Keratinocyte (primary cell): ENCODE measurements at regions not wholly inside any gene's neighbourhood (a gene's known extent, or its start where the extent isn't known, plus 50 kb on each side); places are given as distances from the start of the nearest gene placed in this dataset.
A peak's percentile ranks its signal among the peaks of the same experiment; 100 is the strongest.

Experiments
- DNase-seq: peaks from one replicate; pipeline ENCODE4 v3.0.0-alpha.2; 2011; ENCODE audit warnings: low read depth, missing footprints, low spot score
- FAIRE-seq: peaks from 2 replicates; lab custom pipeline; 2011; peaks lifted over from hg19 to GRCh38; lab: Jason Lieb, UNC
- H2AFZ ChIP-seq: 2 replicates; pipeline ENCODE4 v1.6.0; 2012; ENCODE audit warnings: low read length, control low read depth, inconsistent platforms; ENCODE audit not compliant: control insufficient read depth
- H3K27ac ChIP-seq: 2 replicates; pipeline ENCODE4 v1.5.1; 2011; ENCODE audit warnings: low read length; ENCODE audit not compliant: control insufficient read depth, insufficient read depth
- H3K27me3 ChIP-seq: 3 replicates; pipeline ENCODE4 v1.6.0; 2011; ENCODE audit warnings: low read length; ENCODE audit not compliant: control insufficient read depth, insufficient read depth; ENCODE audit errors: extremely low read depth
- H3K36me3 ChIP-seq, 2 experiments: 2 replicates in 1 of 2; 3 replicates in 1 of 2; pipeline ENCODE4 v1.5.1; 2011; ENCODE audit warnings: low read length in 2 of 2, mild to moderate bottlenecking in 1 of 2; ENCODE audit not compliant: control insufficient read depth in 2 of 2, insufficient read depth in 2 of 2; ENCODE audit errors: extremely low read depth in 1 of 2
- H3K4me1 ChIP-seq: 3 replicates; pipeline ENCODE4 v1.5.1; 2011; ENCODE audit warnings: low read length; ENCODE audit not compliant: control insufficient read depth, insufficient read depth; ENCODE audit errors: extremely low read depth
- H3K4me2 ChIP-seq: 3 replicates; pipeline ENCODE4 v1.6.0; 2011; ENCODE audit warnings: low read depth, low read length; ENCODE audit not compliant: control insufficient read depth, insufficient read depth; ENCODE audit errors: extremely low read depth
- H3K4me3 ChIP-seq, 3 experiments: fragments of 200-600 bp in 1 of 3; sonication (generic) in 1 of 3; 2 replicates in 2 of 3; 3 replicates in 1 of 3; pipeline ENCODE4 v1.5.1; 2011 to 2016; ENCODE audit warnings: low read length in 3 of 3, mild to moderate bottlenecking in 3 of 3, control low read depth in 2 of 3, inconsistent platforms in 1 of 3, low read depth in 1 of 3, mixed read lengths in 1 of 3, mixed run types in 1 of 3, moderate library complexity in 1 of 3; ENCODE audit not compliant: control insufficient read depth in 2 of 3, insufficient read depth in 2 of 3; ENCODE audit errors: extremely low read depth in 1 of 3
- H3K79me2 ChIP-seq: 2 replicates; pipeline ENCODE4 v1.6.0; 2012; ENCODE audit warnings: low read length; ENCODE audit not compliant: control insufficient read depth, insufficient read depth
- H3K9ac ChIP-seq: 3 replicates; pipeline ENCODE4 v1.6.0; 2011; ENCODE audit warnings: low read length; ENCODE audit not compliant: control insufficient read depth, insufficient read depth; ENCODE audit errors: extremely low read depth
- H3K9me1 ChIP-seq: 3 replicates; pipeline ENCODE4 v1.6.0; 2011; ENCODE audit warnings: low read length; ENCODE audit not compliant: control insufficient read depth, insufficient read depth; ENCODE audit errors: extremely low read depth
- H3K9me3 ChIP-seq: 2 replicates; pipeline ENCODE4 v1.5.1; 2012; ENCODE audit warnings: low read depth, low read length; ENCODE audit not compliant: control insufficient read depth
- H4K20me1 ChIP-seq: 3 replicates; pipeline ENCODE4 v1.6.0; 2011; ENCODE audit warnings: low read length; ENCODE audit not compliant: control insufficient read depth, insufficient read depth; ENCODE audit errors: extremely low read depth
- EZH2 ChIP-seq: IDR thresholded peaks from one replicate; pipeline ENCODE4 v1.6.1; 2012; ENCODE audit warnings: inconsistent platforms, mild to moderate bottlenecking, low read length, moderate library complexity
- dilution Hi-C: fragments of 300-500 bp; cut with MboI; formaldehyde crosslinking; loops from one replicate; pipeline ENCODE4 v1.7.0; 2020; ENCODE audit warnings: low sequenced_read_pairs; ENCODE audit not compliant: extremely low pct_ligation_motif_present
- TF ChIP-seq, protein P1 (sequence below), 3 experiments: IDR thresholded peaks in 1 of 3; conservative IDR thresholded peaks in 1 of 3; optimal IDR thresholded peaks in 1 of 3; 2 replicates in 2 of 3; 3 replicates in 1 of 3; pipeline versions ENCODE3 to v1.5.1; 2011; ENCODE audit warnings: low read length in 3 of 3, mild to moderate bottlenecking in 3 of 3, moderate library complexity in 2 of 3, control low read depth in 1 of 3, inconsistent platforms in 1 of 3; ENCODE audit not compliant: insufficient read depth in 2 of 3; ENCODE audit errors: extremely low read depth in 1 of 3

DNA sequence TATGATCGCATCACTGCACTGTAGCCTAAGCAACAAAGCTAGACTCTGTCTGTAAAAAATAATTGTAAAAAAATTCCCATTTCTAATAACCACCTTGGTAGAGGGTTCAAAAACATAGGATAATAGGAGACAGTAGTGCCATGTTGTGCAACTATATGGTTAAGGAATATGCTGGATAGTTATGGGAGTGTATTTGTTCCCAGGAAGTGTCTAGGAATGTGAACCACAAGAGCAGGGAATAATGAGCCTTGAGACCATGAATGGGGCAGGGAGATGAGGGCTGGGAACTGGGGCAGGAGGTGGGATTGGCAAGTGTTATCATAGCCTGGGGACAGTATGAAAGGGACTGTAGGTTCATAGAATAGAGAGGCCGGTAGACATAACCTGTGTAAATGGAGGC is 50.4 kb downstream of the RUSC2 start:
- dilution Hi-C loops = no loop called here
- Histone ChIP-seq H3K9me1 (no peaks in the 10 kb centered on the region), H3K4me3 (no peak overlapping the region), H3K9ac (no peak overlapping the region), H3K9me3 (no peaks in the 10 kb centered on the region), H3K4me1 (peaks cover 28% of the 10 kb centered on the region), H3K27ac (no peak overlapping the region), H3K27me3 (no peaks in the 10 kb centered on the region), H3K79me2 (peaks cover 23% of the 10 kb centered on the region), H2AFZ (no peak overlapping the region), H3K36me3 (no peaks in the 10 kb centered on the region), H4K20me1 (no peaks in the 10 kb centered on the region), H3K4me2 (peak overlapping the region; percentile 31)
- no peak for FAIRE-seq
- no peak for TF ChIP-seq EZH2
- TF ChIP-seq, protein P1, sequence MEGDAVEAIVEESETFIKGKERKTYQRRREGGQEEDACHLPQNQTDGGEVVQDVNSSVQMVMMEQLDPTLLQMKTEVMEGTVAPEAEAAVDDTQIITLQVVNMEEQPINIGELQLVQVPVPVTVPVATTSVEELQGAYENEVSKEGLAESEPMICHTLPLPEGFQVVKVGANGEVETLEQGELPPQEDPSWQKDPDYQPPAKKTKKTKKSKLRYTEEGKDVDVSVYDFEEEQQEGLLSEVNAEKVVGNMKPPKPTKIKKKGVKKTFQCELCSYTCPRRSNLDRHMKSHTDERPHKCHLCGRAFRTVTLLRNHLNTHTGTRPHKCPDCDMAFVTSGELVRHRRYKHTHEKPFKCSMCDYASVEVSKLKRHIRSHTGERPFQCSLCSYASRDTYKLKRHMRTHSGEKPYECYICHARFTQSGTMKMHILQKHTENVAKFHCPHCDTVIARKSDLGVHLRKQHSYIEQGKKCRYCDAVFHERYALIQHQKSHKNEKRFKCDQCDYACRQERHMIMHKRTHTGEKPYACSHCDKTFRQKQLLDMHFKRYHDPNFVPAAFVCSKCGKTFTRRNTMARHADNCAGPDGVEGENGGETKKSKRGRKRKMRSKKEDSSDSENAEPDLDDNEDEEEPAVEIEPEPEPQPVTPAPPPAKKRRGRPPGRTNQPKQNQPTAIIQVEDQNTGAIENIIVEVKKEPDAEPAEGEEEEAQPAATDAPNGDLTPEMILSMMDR (optimal IDR thresholded peaks at IDR 0.05 in 1 of 3, IDR thresholded peaks at IDR 0.05 in 1 of 3, conservative IDR thresholded peaks at IDR 0.05 in 1 of 3; ENCODE audit: extremely low read depth in 1 of 3, insufficient read depth in 2 of 3, low read length in 3 of 3) = no peak
- DNase-seq = no peak

DNA sequence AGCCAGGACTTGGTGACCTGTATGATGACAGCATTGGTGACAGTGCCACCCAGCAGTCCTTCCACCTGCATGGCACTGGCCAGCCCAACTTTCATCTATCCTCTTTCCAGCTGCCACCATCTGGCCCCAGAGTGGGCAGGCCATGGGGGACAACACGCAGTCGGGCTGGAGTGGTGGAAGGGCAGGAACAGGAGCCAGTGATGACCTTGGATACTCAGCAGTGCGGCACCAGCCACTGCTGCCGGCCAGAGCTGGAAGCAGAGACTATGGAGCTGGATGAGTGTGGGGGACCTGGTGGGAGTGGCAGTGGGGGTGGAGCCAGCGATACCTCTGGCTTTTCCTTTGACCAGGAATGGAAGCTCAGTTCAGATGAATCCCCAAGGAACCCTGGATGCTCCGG is 56.9 kb downstream of the RUSC2 start:
- no peaks in the 10 kb centered on the region for H3K27me3 ChIP-seq
- DNase-seq (no peak), FAIRE-seq (no peak)
- H3K4me1 ChIP-seq = no peaks in the 10 kb centered on the region
- H2AFZ ChIP-seq = no peak overlapping the region
- no peak overlapping the region for H3K27ac ChIP-seq
- dilution Hi-C loops = no loop called here
- H3K79me2 ChIP-seq = peaks cover 22% of the 10 kb centered on the region
- peaks cover 4 to 5% of the 10 kb centered on the region in 2 experiments for H3K36me3 ChIP-seq
- H4K20me1 ChIP-seq = no peaks in the 10 kb centered on the region
- H3K4me3 ChIP-seq = no peak overlapping the region
- H3K4me2 ChIP-seq = no peak overlapping the region
- no peaks in the 10 kb centered on the region for H3K9me3 ChIP-seq
- no peaks in the 10 kb centered on the region for H3K9me1 ChIP-seq
- TF ChIP-seq, protein P1 (optimal IDR thresholded peaks at IDR 0.05 in 1 of 3, IDR thresholded peaks at IDR 0.05 in 1 of 3, conservative IDR thresholded peaks at IDR 0.05 in 1 of 3; ENCODE audit: extremely low read depth in 1 of 3, insufficient read depth in 2 of 3, low read length in 3 of 3) = no peak
- TF ChIP-seq EZH2 = no peak
- H3K9ac ChIP-seq = no peak overlapping the region
